ENCODE measurements at regions not wholly inside any gene's neighbourhood (a gene's known extent, or its start where the extent isn't known, plus 50 kb on each side); places are given as distances from the start of the nearest gene placed in this dataset.
A peak's percentile ranks its signal among the peaks of the same experiment; 100 is the strongest.

DNA sequence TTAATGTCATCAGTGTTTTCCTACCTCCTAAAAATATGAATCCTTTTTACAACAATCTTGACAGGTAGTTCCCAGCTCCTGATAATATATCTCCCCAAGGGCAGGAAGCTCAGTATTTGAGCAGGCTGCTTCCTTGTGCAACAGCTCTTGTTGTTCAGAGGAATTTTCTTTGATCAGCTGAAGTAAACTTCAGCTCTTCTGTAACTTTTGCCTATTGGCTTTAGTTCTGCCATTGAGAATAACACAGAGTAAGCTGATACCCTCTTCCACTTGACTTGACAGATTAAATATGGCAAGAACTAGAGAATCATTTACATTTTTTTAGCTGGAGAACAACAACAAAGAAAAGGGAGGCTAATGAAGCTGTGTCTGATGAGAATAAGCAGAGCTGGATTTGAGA, 75.2 kb downstream of the LUZP4 start:
- Histone ChIP-seq H3K36me3 (ENCODE audit: control insufficient read depth, insufficient read depth, low read length) (no peaks in the 10 kb centered on the region), H3K9ac (ENCODE audit: insufficient read depth, low read length) (no peak overlapping the region), H4K20me1 (ENCODE audit: control insufficient read depth, extremely low read depth, insufficient read depth, low read length) (no peaks in the 10 kb centered on the region), H3K4me3 (replicated peaks in 1 of 4; ENCODE audit: control extremely low read depth in 1 of 4, insufficient read depth in 1 of 4, low read depth in 3 of 4, low read length in 4 of 4) (no peak overlapping the region), H3K79me2 (ENCODE audit: control insufficient read depth, insufficient read depth, low read length) (no peaks in the 10 kb centered on the region), H3K4me2 (ENCODE audit: extremely low read depth, insufficient read depth, low read length) (no peak overlapping the region), H3K27ac (ENCODE audit: insufficient read depth, low read length) (no peak overlapping the region), H2AFZ (ENCODE audit: low read length) (no peak overlapping the region), H3K27me3 (ENCODE audit: control insufficient read depth, insufficient read depth, low read length) (no peaks in the 10 kb centered on the region), H3K4me1 (ENCODE audit: control insufficient read depth, extremely low read depth, insufficient read depth, low read length) (no peaks in the 10 kb centered on the region), H3K9me3 (ENCODE audit: control insufficient read depth, insufficient read depth, low read depth, low read length) (no peaks in the 10 kb centered on the region)
- TF ChIP-seq EZH2 (IDR thresholded peaks at IDR 0.05; ENCODE audit: low read length, missing control alignments), result no peak
- TF ChIP-seq, protein P1, sequence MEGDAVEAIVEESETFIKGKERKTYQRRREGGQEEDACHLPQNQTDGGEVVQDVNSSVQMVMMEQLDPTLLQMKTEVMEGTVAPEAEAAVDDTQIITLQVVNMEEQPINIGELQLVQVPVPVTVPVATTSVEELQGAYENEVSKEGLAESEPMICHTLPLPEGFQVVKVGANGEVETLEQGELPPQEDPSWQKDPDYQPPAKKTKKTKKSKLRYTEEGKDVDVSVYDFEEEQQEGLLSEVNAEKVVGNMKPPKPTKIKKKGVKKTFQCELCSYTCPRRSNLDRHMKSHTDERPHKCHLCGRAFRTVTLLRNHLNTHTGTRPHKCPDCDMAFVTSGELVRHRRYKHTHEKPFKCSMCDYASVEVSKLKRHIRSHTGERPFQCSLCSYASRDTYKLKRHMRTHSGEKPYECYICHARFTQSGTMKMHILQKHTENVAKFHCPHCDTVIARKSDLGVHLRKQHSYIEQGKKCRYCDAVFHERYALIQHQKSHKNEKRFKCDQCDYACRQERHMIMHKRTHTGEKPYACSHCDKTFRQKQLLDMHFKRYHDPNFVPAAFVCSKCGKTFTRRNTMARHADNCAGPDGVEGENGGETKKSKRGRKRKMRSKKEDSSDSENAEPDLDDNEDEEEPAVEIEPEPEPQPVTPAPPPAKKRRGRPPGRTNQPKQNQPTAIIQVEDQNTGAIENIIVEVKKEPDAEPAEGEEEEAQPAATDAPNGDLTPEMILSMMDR (conservative IDR thresholded peaks at IDR 0.05 in 1 of 2, IDR thresholded peaks at IDR 0.05 in 1 of 2; ENCODE audit: low read depth in 1 of 2, low read length in 2 of 2), result no peak
- DNase-seq (ENCODE audit: low read depth in 2 of 2), result peak; percentile 19 to 36

DNA sequence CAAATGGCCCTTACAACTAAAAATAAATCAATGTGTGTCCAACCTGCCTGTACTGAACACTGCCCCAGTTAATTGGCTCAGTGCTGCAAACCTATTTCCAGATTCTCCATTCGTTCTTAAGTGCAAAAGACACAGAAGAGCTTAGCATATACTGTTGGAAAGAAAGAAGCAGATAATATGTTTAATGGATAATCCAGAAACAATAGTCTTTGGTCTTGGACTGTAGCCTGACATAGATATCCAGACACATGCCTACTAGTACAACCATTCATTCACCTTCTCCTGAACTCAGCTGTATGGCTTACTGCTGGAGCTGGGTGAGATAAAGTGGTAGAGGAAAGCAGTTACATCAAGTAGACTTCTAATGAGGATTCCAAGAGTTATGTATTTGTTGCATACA, 77.0 kb downstream of the LUZP4 start:
- H2AFZ ChIP-seq (ENCODE audit: low read length), result no peak overlapping the region
- TF ChIP-seq, protein P1 (conservative IDR thresholded peaks at IDR 0.05 in 1 of 2, IDR thresholded peaks at IDR 0.05 in 1 of 2; ENCODE audit: low read depth in 1 of 2, low read length in 2 of 2), result no peak
- no peak for TF ChIP-seq EZH2 (IDR thresholded peaks at IDR 0.05; ENCODE audit: low read length, missing control alignments)
- H4K20me1 ChIP-seq (ENCODE audit: control insufficient read depth, extremely low read depth, insufficient read depth, low read length), result no peaks in the 10 kb centered on the region
- H3K9me3 ChIP-seq (ENCODE audit: control insufficient read depth, insufficient read depth, low read depth, low read length), result no peaks in the 10 kb centered on the region
- peaks cover 1% of the 10 kb centered on the region for H3K4me1 ChIP-seq (ENCODE audit: control insufficient read depth, extremely low read depth, insufficient read depth, low read length)
- no peaks in the 10 kb centered on the region for H3K27me3 ChIP-seq (ENCODE audit: control insufficient read depth, insufficient read depth, low read length)
- H3K79me2 ChIP-seq (ENCODE audit: control insufficient read depth, insufficient read depth, low read length), result no peaks in the 10 kb centered on the region
- DNase-seq (ENCODE audit: low read depth in 2 of 2), result no peak
- no peak overlapping the region for H3K4me2 ChIP-seq (ENCODE audit: extremely low read depth, insufficient read depth, low read length)
- no peaks in the 10 kb centered on the region for H3K36me3 ChIP-seq (ENCODE audit: control insufficient read depth, insufficient read depth, low read length)
- no peak overlapping the region for H3K4me3 ChIP-seq (replicated peaks in 1 of 4; ENCODE audit: control extremely low read depth in 1 of 4, insufficient read depth in 1 of 4, low read depth in 3 of 4, low read length in 4 of 4)
- no peak overlapping the region for H3K9ac ChIP-seq (ENCODE audit: insufficient read depth, low read length)
- H3K27ac ChIP-seq (ENCODE audit: insufficient read depth, low read length), result no peak overlapping the region

DNA sequence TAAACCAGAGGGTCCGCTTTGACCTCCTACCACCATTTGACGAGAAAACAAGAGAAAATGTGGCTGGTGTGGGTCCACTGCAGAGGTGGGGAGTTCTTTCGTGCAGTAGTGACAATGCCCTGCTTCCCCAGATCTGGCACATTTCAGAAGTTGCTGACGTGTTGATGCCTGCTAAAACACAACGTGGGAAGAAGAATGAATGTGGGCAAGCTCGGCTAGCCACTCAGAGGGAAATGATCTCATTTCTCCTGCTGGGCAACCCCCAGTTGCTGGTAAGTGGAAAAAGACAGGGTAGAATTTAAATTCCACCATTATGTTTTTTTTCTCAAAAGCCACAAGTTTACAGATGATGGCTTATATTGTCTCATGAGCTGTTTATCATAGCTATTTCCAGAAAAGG, 77.9 kb downstream of the LUZP4 start:
- no peak overlapping the region for H2AFZ ChIP-seq (ENCODE audit: low read length)

More for the DNA sequence above, 77.9 kb downstream of the LUZP4 start:
- Histone ChIP-seq H3K4me1 (ENCODE audit: control insufficient read depth, extremely low read depth, insufficient read depth, low read length) (peaks cover 3% of the 10 kb centered on the region), H4K20me1 (ENCODE audit: control insufficient read depth, extremely low read depth, insufficient read depth, low read length) (no peaks in the 10 kb centered on the region), H3K79me2 (ENCODE audit: control insufficient read depth, insufficient read depth, low read length) (no peaks in the 10 kb centered on the region), H3K27ac (ENCODE audit: insufficient read depth, low read length) (no peak overlapping the region), H3K9ac (ENCODE audit: insufficient read depth, low read length) (no peak overlapping the region), H3K27me3 (ENCODE audit: control insufficient read depth, insufficient read depth, low read length) (no peaks in the 10 kb centered on the region), H3K36me3 (ENCODE audit: control insufficient read depth, insufficient read depth, low read length) (no peaks in the 10 kb centered on the region), H3K4me2 (ENCODE audit: extremely low read depth, insufficient read depth, low read length) (no peak overlapping the region), H3K9me3 (ENCODE audit: control insufficient read depth, insufficient read depth, low read depth, low read length) (no peaks in the 10 kb centered on the region), H3K4me3 (replicated peaks in 1 of 4; ENCODE audit: control extremely low read depth in 1 of 4, insufficient read depth in 1 of 4, low read depth in 3 of 4, low read length in 4 of 4) (no peak overlapping the region)
- DNase-seq (ENCODE audit: low read depth in 2 of 2), result peak in 1 of 2 donors; percentile 80
- TF ChIP-seq, protein P1 (conservative IDR thresholded peaks at IDR 0.05 in 1 of 2, IDR thresholded peaks at IDR 0.05 in 1 of 2; ENCODE audit: low read depth in 1 of 2, low read length in 2 of 2), result no peak
- TF ChIP-seq EZH2 (IDR thresholded peaks at IDR 0.05; ENCODE audit: low read length, missing control alignments), result no peak
